Panc1 (cell line): ENCODE measurements at regions not wholly inside any gene's neighbourhood (a gene's known extent, or its start where the extent isn't known, plus 50 kb on each side); places are given as distances from the start of the nearest gene placed in this dataset.

ENCODE experiments used
- POLR2AphosphoS5 ChIP-seq: IDR thresholded peaks from 2 replicates; pipeline ENCODE4 v1.6.1; 2012; ENCODE audit warnings: mild to moderate bottlenecking, low read depth, low read length, moderate library complexity
- REST ChIP-seq, 2 experiments: IDR thresholded peaks; 2 replicates each; pipeline ENCODE4 v1.6.1; 2011 to 2012; ENCODE audit warnings: low read depth in 2 of 2, control low read depth in 1 of 2, low read length in 1 of 2, mild to moderate bottlenecking in 1 of 2, moderate library complexity in 1 of 2; ENCODE audit not compliant: insufficient read depth in 1 of 2
- SIN3A ChIP-seq: IDR thresholded peaks from 2 replicates; pipeline ENCODE4 v1.6.1; 2012; ENCODE audit warnings: low read depth, mild to moderate bottlenecking, low read length, moderate library complexity, borderline replicate concordance; ENCODE audit not compliant: insufficient read depth
- TCF7L2 ChIP-seq: IDR thresholded peaks from 2 replicates; pipeline ENCODE4 v1.6.1; 2011; ENCODE audit warnings: mild to moderate bottlenecking, low read depth, low read length, inconsistent platforms
- TF ChIP-seq, protein P1 (sequence below): fragments of 450-650 bp; IDR thresholded peaks from 2 replicates; pipeline ENCODE4 v1.5.1; 2017; ENCODE audit warnings: mild to moderate bottlenecking

DNA sequence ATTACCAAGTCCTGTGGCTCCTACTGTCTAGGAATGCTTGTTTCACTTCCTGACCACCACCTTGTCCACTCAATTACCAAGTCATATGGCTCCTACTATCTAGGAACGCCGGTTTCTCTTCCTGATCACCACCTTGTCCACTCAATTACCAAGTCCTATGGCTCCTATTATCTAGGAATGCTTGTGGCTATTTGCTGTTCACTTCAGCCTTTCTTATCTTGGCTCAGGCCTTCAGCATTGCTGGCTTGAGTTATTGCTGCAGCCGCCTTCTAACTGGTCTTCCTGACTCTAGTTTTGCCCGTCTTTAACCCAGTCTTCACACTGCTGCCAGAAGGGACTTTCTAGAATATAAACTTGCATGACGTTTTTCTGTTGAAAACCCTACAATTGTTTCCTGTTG lies 82.5 kb upstream of the GAREM1 start:
- no peak for TF ChIP-seq SIN3A
- TF ChIP-seq, protein P1, sequence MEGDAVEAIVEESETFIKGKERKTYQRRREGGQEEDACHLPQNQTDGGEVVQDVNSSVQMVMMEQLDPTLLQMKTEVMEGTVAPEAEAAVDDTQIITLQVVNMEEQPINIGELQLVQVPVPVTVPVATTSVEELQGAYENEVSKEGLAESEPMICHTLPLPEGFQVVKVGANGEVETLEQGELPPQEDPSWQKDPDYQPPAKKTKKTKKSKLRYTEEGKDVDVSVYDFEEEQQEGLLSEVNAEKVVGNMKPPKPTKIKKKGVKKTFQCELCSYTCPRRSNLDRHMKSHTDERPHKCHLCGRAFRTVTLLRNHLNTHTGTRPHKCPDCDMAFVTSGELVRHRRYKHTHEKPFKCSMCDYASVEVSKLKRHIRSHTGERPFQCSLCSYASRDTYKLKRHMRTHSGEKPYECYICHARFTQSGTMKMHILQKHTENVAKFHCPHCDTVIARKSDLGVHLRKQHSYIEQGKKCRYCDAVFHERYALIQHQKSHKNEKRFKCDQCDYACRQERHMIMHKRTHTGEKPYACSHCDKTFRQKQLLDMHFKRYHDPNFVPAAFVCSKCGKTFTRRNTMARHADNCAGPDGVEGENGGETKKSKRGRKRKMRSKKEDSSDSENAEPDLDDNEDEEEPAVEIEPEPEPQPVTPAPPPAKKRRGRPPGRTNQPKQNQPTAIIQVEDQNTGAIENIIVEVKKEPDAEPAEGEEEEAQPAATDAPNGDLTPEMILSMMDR, result no peak
- TF ChIP-seq REST (IDR thresholded peaks at IDR 0.05; ENCODE audit: insufficient read depth in 1 of 2, low read depth in 2 of 2, low read length in 1 of 2), result no peak
- TF ChIP-seq POLR2AphosphoS5, result no peak
- TF ChIP-seq TCF7L2, result no peak
